Chondrocyte (in vitro differentiated cells): ENCODE measurements at regions not wholly inside any gene's neighbourhood (a gene's known extent, or its start where the extent isn't known, plus 50 kb on each side); places are given as distances from the start of the nearest gene placed in this dataset.

ENCODE experiments used
- DNase-seq: peaks from one replicate; pipeline ENCODE4 v3.0.0; 2021; ENCODE audit warnings: mixed read lengths, low spot score
- H3K27ac Mint-ChIP-seq: one replicate; pipeline ENCODE4 v1.8.0; 2021; ENCODE audit warnings: mild to moderate bottlenecking, moderate library complexity, mixed read lengths; ENCODE audit not compliant: unreplicated experiment
- H3K27me3 Mint-ChIP-seq: 2 replicates; pipeline ENCODE4 v1.8.0; 2021; ENCODE audit warnings: low read depth, mixed read lengths
- H3K36me3 Mint-ChIP-seq: 2 replicates; pipeline ENCODE4 v1.8.0; 2021; ENCODE audit warnings: low read depth, mixed read lengths
- H3K4me1 Mint-ChIP-seq: 2 replicates; pipeline ENCODE4 v1.8.0; 2021; ENCODE audit warnings: low read depth, mild to moderate bottlenecking, mixed read lengths
- H3K4me3 Mint-ChIP-seq: one replicate; pipeline ENCODE4 v1.8.0; 2021; ENCODE audit warnings: mild to moderate bottlenecking, moderate library complexity, mixed read lengths; ENCODE audit not compliant: unreplicated experiment
- H3K9me3 Mint-ChIP-seq: 2 replicates; pipeline ENCODE4 v1.8.0; 2021; ENCODE audit warnings: low read depth, mixed read lengths
- CTCF ChIP-seq: fragments of 200-600 bp; sonication (generic); IDR thresholded peaks from 2 replicates; pipeline ENCODE4 v1.5.0; 2021; ENCODE audit warnings: antibody characterized with exemption, mild to moderate bottlenecking, moderate library complexity

GRCh38 chr2:137846993-137847392, 117.3 kb upstream of the HNMT start:
- Mint-ChIP-seq H3K36me3 (no peaks in the 10 kb centered on the region), H3K4me1 (no peaks in the 10 kb centered on the region), H3K27me3 (peaks cover 8% of the 10 kb centered on the region), H3K27ac (no peak overlapping the region), H3K9me3 (peaks cover 6% of the 10 kb centered on the region), H3K4me3 (no peak overlapping the region)
- no peak for TF ChIP-seq CTCF
- no peak for DNase-seq

- H3K27ac Mint-ChIP-seq = no peak overlapping the region
- DNase-seq = no peak
- TF ChIP-seq CTCF = no peak
- no peak overlapping the region for H3K4me3 Mint-ChIP-seq
- peaks cover 8% of the 10 kb centered on the region for H3K27me3 Mint-ChIP-seq
- H3K36me3 Mint-ChIP-seq = no peaks in the 10 kb centered on the region
- H3K9me3 Mint-ChIP-seq = peaks cover 6% of the 10 kb centered on the region
- no peaks in the 10 kb centered on the region for H3K4me1 Mint-ChIP-seq
Observed at GRCh38 chr2:137847443-137847842, 116.8 kb upstream of the HNMT start.

- DNase-seq = no peak
- TF ChIP-seq CTCF = no peak
- no peaks in the 10 kb centered on the region for H3K36me3 Mint-ChIP-seq
- H3K4me3 Mint-ChIP-seq = no peak overlapping the region
- H3K27ac Mint-ChIP-seq = no peak overlapping the region
- no peaks in the 10 kb centered on the region for H3K9me3 Mint-ChIP-seq
- H3K27me3 Mint-ChIP-seq = peaks cover 26% of the 10 kb centered on the region
- H3K4me1 Mint-ChIP-seq = no peaks in the 10 kb centered on the region
Observed at GRCh38 chr2:137857881-137858280, 106.4 kb upstream of the HNMT start.

GRCh38 chr2:137862651-137863050, 101.6 kb upstream of the HNMT start:
- H3K36me3 Mint-ChIP-seq = no peaks in the 10 kb centered on the region
- H3K27me3 Mint-ChIP-seq = peaks cover 21% of the 10 kb centered on the region
- no peak overlapping the region for H3K4me3 Mint-ChIP-seq
- H3K9me3 Mint-ChIP-seq = no peaks in the 10 kb centered on the region
- DNase-seq = no peak
- peaks cover 2% of the 10 kb centered on the region for H3K4me1 Mint-ChIP-seq
- no peak for TF ChIP-seq CTCF
- no peak overlapping the region for H3K27ac Mint-ChIP-seq

- DNase-seq = no peak
- Mint-ChIP-seq H3K4me1 (peaks cover 7% of the 10 kb centered on the region), H3K27me3 (peaks cover 17% of the 10 kb centered on the region), H3K36me3 (no peaks in the 10 kb centered on the region), H3K27ac (no peak overlapping the region), H3K9me3 (no peaks in the 10 kb centered on the region), H3K4me3 (no peak overlapping the region)
- peak; percentile 84 for TF ChIP-seq CTCF
Observed at GRCh38 chr2:137865954-137866540, 98.2 kb upstream of the HNMT start.
